NCI-H510A treated with DMSO at 0.1 percent for 48 hours (cell line): ENCODE measurements at regions not wholly inside any gene's neighbourhood (a gene's known extent, or its start where the extent isn't known, plus 50 kb on each side); places are given as distances from the start of the nearest gene placed in this dataset.

ENCODE experiments used
- DNase-seq: peaks from one replicate; lab custom pipeline; 2025; lab: John Stamatoyannopoulos, UW

GRCh38 chr4:181682367-181683047 is 560.7 kb upstream of the TENM3 start:
- DNase-seq, result no peak

DNA sequence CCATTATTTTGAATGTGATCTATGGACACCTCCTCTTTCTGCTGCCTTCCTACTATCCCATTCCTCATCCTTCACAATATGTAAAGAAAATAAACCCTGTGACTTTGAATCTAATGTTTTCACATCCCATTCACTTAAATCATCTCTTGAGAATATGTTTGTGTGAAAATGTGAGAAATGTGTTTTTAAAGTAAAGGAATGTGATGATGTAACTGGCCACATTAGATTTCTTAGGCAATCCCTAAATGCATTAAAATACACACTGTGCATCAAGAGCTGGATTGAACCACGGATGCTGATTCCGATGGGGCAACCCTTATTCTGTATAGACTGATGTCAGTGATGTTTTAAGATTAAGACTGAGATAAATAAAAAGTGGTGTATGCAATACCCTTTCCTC is 558.9 kb upstream of the TENM3 start:
- no peak for DNase-seq

GRCh38 chr4:181685461-181685860 is 557.7 kb upstream of the TENM3 start:
- DNase-seq, result no peak

- DNase-seq, result no peak
Observed at GRCh38 chr4:181685911-181686310, 557.3 kb upstream of the TENM3 start.

DNA sequence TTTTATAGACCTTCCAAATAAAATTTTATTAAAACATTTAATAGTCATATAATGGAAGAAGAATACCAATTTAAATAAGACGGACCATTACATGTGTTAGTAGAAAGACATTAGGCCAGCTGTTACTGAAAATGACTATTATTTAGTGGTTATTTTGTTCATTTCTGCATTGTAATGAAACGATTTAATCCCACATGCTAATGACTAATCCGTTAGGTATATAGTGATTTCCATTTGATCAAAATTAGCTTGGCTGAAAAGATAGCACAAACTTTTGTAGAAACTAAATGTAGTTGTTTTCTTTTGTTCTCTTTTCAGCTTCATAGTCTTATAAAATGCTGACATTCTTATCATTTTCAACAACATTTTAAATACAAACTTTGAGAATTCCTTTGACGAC is 556.1 kb upstream of the TENM3 start:
- no peak for DNase-seq

DNA sequence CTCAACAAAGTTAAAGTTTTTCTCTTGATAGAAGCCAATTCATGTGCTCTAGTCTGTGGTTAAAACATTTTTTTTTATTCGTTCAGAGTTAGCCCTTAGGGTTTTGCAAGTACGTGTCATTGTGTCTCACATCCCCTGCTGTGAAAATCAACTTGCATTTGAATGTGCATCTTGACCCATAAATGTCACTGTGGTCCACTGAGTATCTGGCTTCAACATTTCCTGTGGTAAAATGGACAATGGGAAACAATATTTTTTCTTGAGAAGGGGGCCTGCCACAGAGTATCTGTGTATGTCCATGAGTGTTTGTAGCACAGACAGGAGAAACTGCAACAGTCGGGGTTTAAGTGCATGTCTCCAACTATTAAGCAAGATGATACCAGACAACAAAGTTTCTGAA is 554.8 kb upstream of the TENM3 start:
- DNase-seq, result no peak

DNA sequence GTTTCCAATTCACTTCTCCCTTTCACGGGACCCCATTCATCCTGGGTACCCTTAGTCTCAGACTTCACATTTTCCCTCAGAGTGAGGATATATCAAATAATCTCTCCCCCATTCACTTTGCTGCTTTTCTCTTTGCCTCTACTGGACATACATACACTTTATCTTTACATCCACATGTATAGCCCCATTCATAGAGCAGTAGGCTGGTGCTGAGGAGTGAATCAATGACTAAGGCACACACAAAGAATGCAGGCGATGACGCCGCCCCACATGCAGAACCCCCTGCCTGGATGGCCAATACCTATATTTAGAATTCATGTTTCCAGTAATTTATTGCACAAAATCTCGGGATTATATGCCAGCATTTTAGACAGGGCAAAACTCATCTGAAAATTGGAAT is 554.3 kb upstream of the TENM3 start:
- no peak for DNase-seq

DNA sequence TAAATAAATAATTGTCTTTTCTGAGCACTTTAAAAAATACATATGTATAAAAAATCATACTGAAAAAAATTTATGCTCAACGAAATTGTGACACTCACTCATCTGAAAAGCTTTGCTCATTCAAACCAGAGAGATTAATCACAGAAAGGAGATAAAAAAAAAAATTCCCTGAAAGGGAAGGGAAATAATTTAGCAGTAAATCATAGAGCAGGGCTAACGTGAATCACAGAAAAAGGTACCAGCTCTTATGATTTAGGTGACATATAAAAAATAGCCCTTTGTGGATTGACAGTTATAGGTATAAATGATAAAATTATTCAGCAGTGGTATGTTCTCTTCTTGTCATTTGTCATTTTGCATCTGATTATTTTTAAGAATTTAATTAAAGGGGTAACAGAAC is 552.7 kb upstream of the TENM3 start:
- DNase-seq, result no peak

- DNase-seq, result no peak
Observed at GRCh38 chr4:181692965-181693364, 550.2 kb upstream of the TENM3 start.

- DNase-seq, result no peak
Observed at GRCh38 chr4:181693517-181693916, 549.7 kb upstream of the TENM3 start.

DNA sequence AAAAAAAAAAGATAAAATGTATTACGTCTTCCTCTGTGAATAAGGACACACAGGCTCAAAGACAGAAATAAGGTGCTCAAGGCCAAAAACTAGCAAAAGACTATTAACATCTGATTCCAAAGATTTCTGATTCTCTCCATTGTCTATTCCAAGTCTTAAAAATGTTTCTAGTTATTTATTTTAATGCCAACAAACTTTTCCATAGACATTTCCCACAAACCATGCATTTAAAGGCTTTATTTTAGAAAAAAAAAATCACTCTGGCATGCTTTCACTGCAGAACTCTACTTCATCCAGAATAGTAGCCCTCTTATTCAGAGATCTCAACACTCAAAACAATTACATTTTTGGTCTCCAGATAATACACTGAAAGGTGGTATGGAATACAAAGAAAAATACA is 545.0 kb upstream of the TENM3 start:
- no peak for DNase-seq

DNA sequence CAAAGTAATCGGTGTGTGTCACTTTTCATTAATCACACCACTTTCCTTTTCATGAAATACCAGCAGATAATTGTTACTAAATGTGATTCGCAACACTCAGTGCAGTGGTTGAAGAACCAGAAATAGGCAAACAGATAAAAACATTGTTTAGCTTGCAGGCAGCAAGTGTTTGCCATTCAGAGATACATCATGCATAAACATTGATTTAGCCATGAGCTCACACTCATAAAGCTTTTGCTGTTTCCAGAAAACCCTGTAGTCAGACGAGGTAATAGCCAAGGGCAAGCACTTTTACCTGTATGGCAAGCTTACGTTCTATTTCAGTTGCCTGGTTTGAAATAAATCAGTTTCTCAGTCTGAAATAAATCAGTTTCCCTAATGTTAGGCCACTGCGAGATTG is 542.0 kb upstream of the TENM3 start:
- DNase-seq, result peak; percentile 29

- no peak for DNase-seq
Observed at GRCh38 chr4:181701894-181702293, 541.3 kb upstream of the TENM3 start.

DNA sequence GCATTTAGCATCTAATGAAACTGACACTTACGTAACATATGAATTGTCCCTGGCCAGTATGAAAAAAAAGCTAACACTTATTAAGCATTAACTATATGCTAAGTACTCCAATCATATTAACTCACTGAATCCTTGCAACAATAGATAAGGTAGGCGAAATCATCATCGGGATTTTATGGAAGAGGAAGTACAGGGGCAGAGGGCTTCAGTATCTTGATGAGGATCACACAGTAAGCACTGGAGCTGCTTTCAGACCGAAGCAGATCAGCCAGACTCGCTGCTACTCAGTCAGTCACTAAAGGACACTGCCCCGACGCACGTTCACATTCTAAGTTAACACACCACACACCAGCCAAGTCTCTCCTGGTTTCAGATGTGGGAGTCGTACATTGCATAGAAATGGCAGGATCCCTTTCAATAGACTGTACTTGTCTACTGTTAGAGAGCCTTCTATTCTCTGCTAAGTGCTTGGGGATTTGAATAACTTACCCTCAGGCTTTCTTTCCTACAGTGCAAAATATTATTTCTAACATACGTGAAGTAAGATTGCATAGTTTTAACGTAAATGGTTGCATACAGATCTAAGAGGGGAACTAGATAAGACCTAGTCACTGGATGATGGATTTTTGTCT is 540.2 kb upstream of the TENM3 start:
- DNase-seq, result no peak

DNA sequence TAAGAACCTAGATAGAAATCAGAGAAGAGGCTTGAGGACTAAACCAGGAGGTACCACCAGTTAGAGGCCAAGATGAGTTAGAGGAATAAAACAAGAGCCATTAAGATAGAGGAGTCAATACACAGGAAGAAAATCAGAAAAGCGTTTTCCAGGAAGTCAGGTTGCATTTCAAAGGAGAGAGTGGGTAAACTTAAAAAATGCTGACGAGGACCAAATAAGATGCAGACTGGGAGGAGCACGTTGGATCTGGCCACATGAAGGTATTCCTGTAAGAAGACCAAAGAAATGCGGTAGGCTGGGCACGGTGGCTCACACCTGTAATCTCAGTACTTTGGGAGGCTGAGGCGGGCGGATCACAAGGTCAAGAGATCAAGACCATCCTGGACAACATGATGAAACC is 533.1 kb upstream of the TENM3 start:
- no peak for DNase-seq

GRCh38 chr4:181711387-181711786 is 531.8 kb upstream of the TENM3 start:
- no peak for DNase-seq

DNA sequence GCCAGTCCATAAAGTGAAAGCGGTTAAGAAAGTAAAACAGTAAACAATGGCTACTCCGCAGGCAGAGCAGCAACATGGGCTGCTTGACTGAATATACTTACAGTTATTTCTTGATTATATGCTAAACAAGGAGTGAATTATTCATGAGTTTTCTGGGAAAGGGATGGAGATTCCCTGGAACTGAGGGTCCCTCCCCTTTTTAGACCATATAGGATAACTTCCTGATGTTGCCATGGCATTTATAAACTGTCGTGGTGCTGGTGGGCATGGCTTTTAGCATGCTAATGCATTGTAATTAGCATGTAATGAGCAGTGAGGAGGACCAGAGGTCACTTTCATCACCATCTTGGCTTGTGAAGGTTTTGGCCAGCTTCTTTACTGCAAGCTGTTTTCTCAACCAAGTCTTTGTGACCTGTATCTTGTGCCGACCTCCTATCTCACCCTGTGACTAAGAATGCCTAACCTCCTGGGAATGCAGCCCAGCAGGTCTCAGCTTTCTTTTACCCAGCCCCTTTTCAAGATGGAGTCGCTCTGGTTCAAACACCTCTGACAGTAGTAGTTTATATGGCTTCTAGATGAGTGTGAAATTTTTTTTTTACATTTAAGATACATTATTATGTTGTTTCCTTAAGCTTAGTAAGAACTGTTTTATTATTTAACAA is 514.8 kb upstream of the TENM3 start:
- DNase-seq, result no peak

- DNase-seq, result no peak
Observed at GRCh38 chr4:181731900-181732299, 511.3 kb upstream of the TENM3 start.

DNA sequence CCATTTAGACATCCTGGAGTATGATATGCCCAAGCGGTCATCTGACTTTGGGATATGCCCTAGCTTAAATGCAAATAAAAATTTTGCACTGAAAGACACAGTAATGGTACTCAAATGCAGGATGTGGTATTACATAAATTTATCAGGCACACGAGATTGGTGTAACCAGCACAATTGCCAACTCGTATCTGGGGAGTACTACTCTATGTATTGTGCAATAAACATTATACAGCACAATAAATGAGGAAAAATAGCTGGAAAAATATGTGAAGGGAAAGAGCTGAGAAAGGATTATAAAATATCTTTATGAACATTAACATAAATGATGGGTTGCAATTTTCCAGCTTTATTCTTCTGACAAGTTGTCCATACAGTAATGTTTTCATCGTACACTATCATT is 505.5 kb upstream of the TENM3 start:
- DNase-seq, result no peak

DNA sequence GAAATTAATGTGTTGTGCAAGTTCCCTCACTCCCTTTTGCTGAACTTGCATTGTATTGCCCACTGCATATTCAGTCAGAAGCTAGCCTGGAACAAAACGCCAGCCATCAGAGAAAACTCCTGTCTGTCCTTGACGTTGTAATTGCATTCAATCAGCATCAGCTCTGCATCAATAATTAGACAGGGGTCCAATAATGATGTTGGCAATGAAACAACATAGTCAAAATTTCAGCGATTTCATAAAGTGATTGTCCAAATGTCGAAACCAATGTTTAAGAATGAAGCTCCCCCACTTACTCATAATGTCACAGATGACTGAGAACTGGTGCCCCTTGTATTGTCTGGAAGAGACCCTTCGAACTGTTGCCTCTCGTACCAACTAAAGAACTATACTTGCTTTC is 504.2 kb upstream of the TENM3 start:
- no peak for DNase-seq

GRCh38 chr4:181741513-181741912 is 501.7 kb upstream of the TENM3 start:
- no peak for DNase-seq

GRCh38 chr4:181745933-181746625 is 497.1 kb upstream of the TENM3 start:
- no peak for DNase-seq

DNA sequence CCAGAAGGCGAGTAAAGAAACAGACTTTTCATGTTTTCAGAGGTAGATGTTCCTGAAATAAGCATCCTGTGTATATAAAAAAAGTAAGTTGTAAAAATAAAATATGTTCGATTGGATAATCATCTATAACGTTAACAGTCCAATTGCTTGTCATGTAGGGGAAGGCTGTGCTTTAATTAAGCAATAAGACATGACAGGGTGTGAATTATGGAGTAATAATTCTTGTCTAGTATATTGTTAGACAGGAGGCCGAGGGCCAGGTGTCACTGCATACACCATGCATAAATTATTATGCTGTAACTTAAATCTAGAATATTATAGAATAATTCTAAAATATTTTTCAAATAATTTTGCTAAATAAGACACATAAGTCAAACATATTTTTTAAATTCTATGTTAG is 494.6 kb upstream of the TENM3 start:
- DNase-seq, result no peak
